ENCODE measurements at regions not wholly inside any gene's neighbourhood (a gene's known extent, or its start where the extent isn't known, plus 50 kb on each side); places are given as distances from the start of the nearest gene placed in this dataset.

GRCh38 chr16:6884002-6884401 is 448.6 kb upstream of the RBFOX1 start:
- no peak overlapping the region for H2AFZ ChIP-seq (ENCODE audit: low read depth, low read length, poor library complexity, severe bottlenecking)
- CTCF ChIA-PET, result no interaction called here
- H3K4me3 ChIP-seq (replicated peaks in 1 of 2; ENCODE audit: low read depth in 1 of 2, low read length in 2 of 2), result no peak overlapping the region
- no peaks in the 10 kb centered on the region for H3K4me1 ChIP-seq (ENCODE audit: control insufficient read depth in 1 of 2, insufficient read depth in 2 of 2, low read length in 2 of 2)
- intact Hi-C loops (cut with micrococcal nuclease), result no loop called here
- no peaks in the 10 kb centered on the region for H3K9me3 ChIP-seq (ENCODE audit: control insufficient read depth in 1 of 2, insufficient read depth in 1 of 2, low read depth in 1 of 2, low read length in 2 of 2)
- no peak overlapping the region for H3K4me2 ChIP-seq (ENCODE audit: low read length)
- no peak for ATAC-seq
- no TSS peak for BruUV-seq (replicated peaks)
- H4K20me1 ChIP-seq (ENCODE audit: insufficient read depth), result no peaks in the 10 kb centered on the region
- RAD21 ChIA-PET (ENCODE audit: low non-redundant PET in 1 of 2, low total read pairs in 2 of 2, uncharacterized antibody in 2 of 2, unreplicated experiment in 2 of 2), result no interaction called here
- no peak for TF ChIP-seq ZNF274 (IDR thresholded peaks at IDR 0.05; ENCODE audit: low read depth, low read length)
- no peak for TF ChIP-seq CBX3 (IDR thresholded peaks at IDR 0.05; ENCODE audit: low read depth)
- TF ChIP-seq EGR1 (IDR thresholded peaks at IDR 0.05; ENCODE audit: low read depth), result no peak
- TF ChIP-seq CTCF (IDR thresholded peaks at IDR 0.05 in 2 of 3, conservative IDR thresholded peaks at IDR 0.05 in 1 of 3; ENCODE audit: borderline replicate concordance in 1 of 3, insufficient read depth in 1 of 3, low read depth in 2 of 3, low read length in 2 of 3), result no peak
- TF ChIP-seq SP1 (IDR thresholded peaks at IDR 0.05; ENCODE audit: low read depth), result no peak
- no peak for TF ChIP-seq ATF3 (IDR thresholded peaks at IDR 0.05)
- no peak for TF ChIP-seq ELF1 (IDR thresholded peaks at IDR 0.05; ENCODE audit: borderline replicate concordance, low read depth)
- TF ChIP-seq EZH2 (IDR thresholded peaks at IDR 0.05), result no peak
- no peak for TF ChIP-seq FOSL1 (IDR thresholded peaks at IDR 0.05; ENCODE audit: low read depth)
- TF ChIP-seq CEBPB (IDR thresholded peaks at IDR 0.05; ENCODE audit: low read depth), result no peak
- TF ChIP-seq RAD21 (IDR thresholded peaks at IDR 0.05; ENCODE audit: low read depth), result no peak
- no peak for TF ChIP-seq MAX (IDR thresholded peaks at IDR 0.05)
- no peak for TF ChIP-seq ZBTB33 (IDR thresholded peaks at IDR 0.05; ENCODE audit: extremely low read depth, insufficient replicate concordance, low read length)
- no peak for TF ChIP-seq POLR2A (IDR thresholded peaks at IDR 0.05; ENCODE audit: borderline replicate concordance, extremely low read depth, insufficient read depth, insufficient read length)
- no peak for TF ChIP-seq YY1 (IDR thresholded peaks at IDR 0.05; ENCODE audit: extremely low read depth, insufficient replicate concordance, low read depth, low read length)
- TF ChIP-seq JUND (IDR thresholded peaks at IDR 0.05), result no peak
- no peak for TF ChIP-seq SIN3A (IDR thresholded peaks at IDR 0.05; ENCODE audit: low read depth)
- POLR2A ChIA-PET, result no interaction called here
- H3K9me2 ChIP-seq (ENCODE audit: insufficient read depth), result no peaks in the 10 kb centered on the region
- no peaks in the 10 kb centered on the region for H3K36me3 ChIP-seq (ENCODE audit: control insufficient read depth in 1 of 2, insufficient read depth in 2 of 2, low read length in 2 of 2)
- no peaks in the 10 kb centered on the region for H3K79me2 ChIP-seq (ENCODE audit: insufficient read depth, low read length)
- DNase-seq (ENCODE audit: low read depth, low spot score), result no peak
- H3K9ac ChIP-seq (ENCODE audit: low read length), result no peak overlapping the region
- H3K27ac ChIP-seq (ENCODE audit: low read depth, low read length), result no peak overlapping the region
- H3K27me3 ChIP-seq (ENCODE audit: insufficient read depth, low read length), result no peaks in the 10 kb centered on the region
